ENCODE measurements at regions not wholly inside any gene's neighbourhood (a gene's known extent, or its start where the extent isn't known, plus 50 kb on each side); places are given as distances from the start of the nearest gene placed in this dataset.

- TF ChIP-seq CTCF (IDR thresholded peaks at IDR 0.05), result no peak
- no peak for TF ChIP-seq POLR2AphosphoS5 (IDR thresholded peaks at IDR 0.05)
- TF ChIP-seq POLR2A (IDR thresholded peaks at IDR 0.05), result no peak
Measured at GRCh38 chr16:65665586-65665985, 543.7 kb upstream of the CDH11 start.

Measured in breast epithelium (tissue), 3 donors.